GM21447 (cell line): ENCODE measurements at regions not wholly inside any gene's neighbourhood (a gene's known extent, or its start where the extent isn't known, plus 50 kb on each side); places are given as distances from the start of the nearest gene placed in this dataset.
"Not testable (repeated sequence)": the region's sequence is repeated elsewhere in the genome, so short reads cannot be mapped to it uniquely, and the experiment has no call there.

ENCODE experiments used
- ATAC-seq: cut with Tn5 transposase; IDR thresholded peaks from one replicate; pipeline ENCODE4 v1.9.1; 2021; ENCODE audit not compliant: unreplicated experiment

DNA sequence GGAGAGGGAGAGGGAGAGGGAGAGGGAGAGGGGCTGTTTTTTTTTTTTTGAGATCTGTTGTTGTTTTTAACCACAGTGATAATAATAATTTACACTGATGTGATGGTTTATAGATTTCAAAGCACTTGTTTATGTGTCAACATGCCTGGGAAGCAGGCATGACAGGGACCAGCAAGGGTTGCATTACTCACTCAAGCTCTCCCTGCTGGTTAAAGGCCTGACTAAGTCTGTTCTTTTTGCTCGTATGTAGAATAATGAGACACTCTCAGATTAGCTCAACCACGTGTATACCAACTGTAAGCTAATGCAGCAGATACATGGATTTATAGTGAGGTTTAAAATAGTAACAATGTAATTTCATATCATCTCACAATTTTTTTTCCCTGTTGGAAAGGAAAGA lies 134.6 kb upstream of the BOD1L1 start:
- ATAC-seq = no peak

DNA sequence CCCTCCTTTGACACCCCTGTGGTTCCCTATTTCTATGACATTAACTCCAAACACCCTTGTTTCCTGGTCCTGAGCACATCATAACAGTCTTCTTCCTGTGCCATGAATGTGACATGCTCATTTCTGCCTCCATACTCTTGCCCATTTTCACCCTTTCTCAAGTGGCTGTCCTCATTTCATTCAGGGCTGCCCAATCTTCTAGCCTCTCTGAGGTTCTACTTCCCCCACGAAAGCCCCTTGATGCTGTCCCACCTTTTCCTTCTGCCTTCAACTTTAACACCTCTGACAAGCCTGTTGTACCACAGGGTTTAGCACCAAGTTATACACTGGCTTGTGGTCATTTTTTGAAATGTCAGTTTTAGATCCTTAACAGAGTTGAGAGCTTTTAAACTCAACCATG lies 136.2 kb upstream of the BOD1L1 start:
- no peak for ATAC-seq

DNA sequence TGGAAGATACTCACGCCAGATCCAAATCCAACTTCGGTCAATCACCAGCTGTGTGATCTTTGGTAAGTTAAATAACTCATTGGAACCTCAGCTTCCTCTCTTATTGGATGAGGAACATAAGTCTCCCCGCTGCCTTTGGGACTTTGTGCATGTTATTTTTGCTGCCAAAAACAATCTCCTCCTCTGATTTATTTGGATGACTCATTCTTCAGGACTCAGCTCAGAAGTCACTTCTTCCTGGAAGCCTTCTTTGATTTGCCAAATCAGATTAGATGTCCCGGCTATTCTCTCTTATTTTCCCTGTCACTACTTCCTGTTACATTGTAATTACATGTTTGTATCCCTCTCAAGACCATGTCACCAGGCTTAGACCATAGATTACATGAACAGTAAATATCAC lies 138.0 kb upstream of the BOD1L1 start:
- no peak for ATAC-seq

DNA sequence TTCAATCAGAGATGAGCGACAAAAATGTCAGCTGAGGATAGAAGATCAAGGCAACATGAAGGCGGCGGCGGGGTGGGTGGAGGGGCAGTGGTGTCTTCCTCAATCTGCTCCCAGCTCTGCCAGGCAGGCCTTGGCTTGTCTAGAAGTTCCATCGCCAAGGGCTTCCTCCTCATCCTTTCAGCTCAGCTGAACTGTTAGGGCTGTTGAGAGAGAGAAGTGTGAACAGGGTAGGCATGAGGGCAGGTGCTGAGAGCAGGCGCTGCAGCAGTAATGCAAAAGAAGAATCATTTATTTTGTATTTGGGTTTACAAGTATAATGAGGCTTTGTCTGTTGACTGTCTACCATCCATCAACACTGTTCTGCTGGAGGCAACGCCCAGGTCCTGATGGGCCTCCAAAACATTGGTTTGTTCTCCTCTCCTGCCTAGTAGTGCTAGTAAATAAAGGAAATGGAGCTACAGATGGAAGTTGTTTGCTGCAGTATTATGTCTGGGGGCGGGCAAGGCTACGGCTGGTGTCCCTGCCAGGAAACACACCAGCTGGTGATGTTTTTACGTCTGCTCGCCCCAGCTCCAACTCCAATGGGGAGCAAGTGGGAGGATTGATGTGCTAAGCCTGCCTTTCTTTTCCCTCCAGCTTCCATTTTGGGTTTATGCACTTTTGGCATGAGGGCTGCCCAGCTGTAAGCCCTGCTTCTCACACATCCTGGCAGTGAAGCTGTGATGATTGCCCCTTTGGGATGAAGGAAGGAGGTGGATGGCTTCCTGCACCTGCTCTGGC lies 139.4 kb upstream of the BOD1L1 start:
- ATAC-seq = no peak

DNA sequence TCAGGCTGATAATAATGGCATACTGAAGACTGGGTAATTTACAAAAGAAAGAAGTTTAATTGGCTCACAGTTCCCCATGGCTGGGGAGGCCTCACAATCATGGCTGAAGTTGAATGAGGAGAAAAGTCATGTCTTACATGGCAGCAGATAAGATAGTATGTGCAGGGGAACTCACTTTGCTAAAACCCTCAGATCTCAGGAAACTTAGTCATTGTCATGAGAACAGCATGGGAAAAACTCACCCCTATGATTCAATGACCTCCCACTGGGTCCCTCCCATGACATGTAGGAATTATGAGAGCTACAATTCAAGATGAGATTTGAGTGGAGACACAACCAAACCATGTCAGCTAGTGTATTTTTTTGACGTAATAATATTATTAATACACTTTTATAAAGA lies 149.8 kb upstream of the BOD1L1 start:
- ATAC-seq = no peak

DNA sequence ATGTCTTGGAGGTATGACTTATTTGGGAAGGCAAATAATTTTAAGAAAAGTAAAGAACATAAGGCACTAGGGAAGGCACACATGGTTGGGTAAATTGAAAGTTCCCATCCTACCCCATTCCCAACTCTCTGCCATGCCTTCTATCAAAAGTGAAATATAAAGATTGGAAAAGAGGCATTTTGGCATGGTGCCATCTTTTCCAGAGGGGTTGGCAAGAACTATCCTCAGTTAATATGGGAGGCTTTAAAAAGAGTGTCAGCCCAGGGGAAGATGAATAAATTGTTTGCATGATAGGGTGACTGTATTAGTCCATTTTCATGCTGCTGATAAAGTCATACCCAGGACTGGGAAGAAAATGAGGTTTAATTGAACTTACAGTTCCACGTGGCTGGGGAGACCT lies 150.8 kb upstream of the BOD1L1 start:
- no peak for ATAC-seq

DNA sequence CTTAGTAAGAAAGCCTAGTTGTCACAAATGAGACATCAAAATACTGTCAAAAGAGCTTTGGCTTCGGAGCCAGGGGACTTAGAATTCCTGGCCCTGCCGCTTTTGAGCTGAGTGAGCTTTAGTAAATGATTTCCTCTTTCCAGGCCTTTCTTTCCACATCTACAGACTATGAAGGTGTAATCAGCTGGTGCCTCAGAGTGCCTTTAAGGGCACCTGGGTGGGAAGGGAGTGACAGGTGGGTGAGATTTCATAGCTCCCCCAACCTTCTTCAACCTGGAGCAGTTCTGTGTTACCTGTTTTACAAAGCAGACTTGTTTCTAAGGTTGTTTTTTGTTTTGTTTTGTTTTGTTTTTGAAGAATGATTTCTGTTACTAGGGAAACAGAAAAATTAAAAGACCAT lies 154.7 kb upstream of the BOD1L1 start:
- ATAC-seq = no peak

DNA sequence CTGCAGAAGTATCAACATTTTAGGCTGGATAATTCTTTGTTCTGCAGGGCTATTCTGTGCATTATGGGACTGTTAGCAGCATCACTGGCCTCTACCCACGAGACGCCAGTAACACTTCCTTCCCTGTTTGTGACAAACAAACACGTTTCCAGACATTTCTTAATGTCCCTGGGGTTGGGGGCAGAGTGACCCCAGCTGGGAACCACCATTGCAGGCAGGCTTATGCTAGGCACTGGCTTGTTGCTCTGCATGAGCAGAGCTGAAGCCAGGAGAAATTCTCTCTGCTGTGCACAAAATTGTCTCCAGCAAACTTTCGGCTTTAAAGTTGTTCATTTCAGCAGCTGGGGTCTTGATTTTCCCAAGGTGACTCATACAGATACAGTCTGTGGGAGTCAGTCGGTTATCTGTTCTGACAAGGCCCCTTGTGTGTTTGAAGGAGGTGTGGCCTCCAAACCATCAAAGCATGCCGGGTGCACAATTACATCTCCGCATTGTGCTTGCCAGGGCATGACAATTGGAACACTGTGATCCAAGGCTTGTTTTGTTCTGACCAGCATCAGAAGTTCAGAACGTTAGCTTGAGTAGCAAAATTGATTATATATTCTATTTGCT lies 156.4 kb upstream of the BOD1L1 start:
- no peak for ATAC-seq

DNA sequence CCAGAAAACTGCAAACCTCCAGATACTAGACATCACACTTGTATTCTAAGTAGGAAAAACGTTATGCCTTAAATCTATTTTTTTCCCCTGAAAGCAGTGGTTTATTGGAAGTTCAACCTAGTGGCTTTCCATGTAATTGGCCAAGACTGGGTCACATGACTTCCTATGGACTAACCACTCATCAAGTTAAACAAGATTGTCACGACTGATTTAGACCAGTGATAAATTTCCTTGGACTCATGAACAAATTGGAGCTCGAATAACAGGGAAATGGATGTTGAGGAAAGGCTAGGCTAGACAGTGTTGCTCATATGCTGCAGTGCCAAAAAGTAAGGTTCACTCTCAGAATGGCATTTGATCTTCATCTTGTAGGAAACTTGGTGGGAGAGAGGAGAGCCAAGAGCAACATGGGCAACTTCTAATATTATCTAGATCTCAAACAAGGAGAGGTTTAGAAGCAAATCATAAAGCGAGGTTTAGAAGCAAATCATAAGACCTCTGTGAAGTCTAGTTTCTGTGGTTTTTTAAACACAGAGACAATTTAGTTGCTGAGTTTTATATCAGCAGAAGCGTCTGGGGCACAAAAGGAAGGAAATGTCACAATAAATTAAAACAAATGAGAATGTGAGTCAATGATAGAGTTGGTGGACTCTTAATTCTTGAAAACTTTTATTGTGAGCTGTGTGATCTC lies 165.6 kb upstream of the BOD1L1 start:
- no peak for ATAC-seq

DNA sequence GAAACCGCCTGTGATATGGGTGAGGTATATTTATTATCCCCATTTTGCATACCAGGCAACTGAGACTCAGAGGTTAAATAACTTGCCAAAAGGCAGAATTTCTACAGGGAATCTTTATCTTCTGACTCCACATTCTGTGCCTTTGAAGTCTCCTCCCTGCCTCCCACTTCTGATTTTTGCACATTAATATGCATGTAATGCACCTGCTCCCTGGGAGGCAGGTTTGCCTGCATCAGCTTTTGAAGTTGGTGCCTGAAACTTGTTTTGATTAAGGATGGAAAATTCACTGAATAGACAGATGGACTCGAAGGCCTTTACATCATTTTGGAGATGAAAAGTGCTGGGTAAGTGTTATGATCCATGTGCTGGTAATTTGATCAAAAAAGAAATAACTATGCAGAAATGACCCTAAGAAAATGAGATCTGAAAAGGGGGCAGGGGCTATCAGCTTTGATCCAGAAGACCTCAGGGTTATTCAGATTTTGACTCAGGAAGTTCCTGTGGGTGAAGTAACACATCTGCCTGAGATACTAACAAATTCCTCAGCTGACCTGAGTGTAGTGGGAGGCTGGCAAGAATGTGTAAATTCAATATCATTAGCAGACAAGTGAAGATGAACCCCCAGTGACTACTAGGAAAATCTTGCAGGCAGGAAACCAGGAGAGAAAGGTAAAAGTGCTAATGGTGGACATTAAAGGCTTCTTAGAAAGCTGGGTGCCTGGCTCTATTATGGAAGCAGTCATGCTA lies 167.5 kb upstream of the BOD1L1 start:
- no peak for ATAC-seq

DNA sequence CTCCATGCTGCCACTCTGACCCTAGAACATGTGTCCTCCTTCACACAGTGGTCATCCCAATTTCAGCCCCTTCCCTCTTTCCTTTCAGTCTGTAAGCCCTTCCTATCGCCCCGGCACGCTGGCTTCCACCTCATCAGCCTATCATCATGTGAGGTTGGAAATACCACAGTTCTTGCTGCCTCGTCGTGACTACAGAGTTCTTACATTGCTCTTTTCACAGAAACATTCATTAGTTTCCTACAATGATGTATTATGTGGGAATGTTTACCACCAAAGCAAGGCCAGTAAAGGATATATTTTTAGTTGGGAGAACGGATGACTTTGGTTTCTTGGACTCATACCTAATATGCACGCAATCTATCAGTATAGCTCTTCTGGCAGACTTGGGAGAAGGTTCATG lies 169.5 kb upstream of the BOD1L1 start:
- ATAC-seq = no peak

DNA sequence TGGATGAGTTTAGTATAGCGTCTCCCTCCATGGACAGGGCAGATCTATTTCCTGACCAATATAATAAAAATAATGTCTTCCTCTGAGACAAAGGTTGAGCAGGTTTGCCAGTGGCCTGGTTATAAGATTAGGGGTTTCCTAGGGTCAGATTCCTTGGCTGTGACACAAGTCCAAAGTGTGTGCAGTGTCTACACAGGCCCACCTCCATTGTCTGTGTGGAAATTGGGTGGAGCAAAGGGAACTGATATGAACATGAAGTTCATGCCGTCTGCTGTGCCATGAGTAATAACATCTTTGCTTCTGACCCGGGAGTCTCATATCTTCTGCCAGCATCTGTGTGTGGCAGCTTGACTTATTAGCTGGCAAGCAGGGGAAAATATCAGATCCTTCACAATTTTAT lies 187.7 kb upstream of the BOD1L1 start:
- no peak for ATAC-seq

DNA sequence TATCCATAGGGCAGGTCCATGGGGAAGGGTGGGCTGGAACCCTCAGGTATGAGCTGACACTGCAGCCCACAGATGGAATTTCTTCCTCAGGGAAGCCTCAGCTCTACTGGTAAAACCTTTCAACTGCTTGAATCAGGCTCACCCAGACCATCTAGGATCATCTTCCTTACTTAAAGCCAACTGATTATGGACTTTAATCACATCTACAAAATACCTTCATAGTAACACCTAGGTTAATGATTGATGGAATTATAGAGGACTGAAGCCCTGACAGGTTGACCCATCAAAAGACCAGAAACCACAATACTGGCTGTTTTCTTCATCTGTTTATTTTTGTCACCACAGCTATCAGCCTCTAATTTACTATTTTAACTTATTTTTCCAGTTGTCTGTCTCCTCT lies 188.9 kb upstream of the BOD1L1 start:
- ATAC-seq = no peak

DNA sequence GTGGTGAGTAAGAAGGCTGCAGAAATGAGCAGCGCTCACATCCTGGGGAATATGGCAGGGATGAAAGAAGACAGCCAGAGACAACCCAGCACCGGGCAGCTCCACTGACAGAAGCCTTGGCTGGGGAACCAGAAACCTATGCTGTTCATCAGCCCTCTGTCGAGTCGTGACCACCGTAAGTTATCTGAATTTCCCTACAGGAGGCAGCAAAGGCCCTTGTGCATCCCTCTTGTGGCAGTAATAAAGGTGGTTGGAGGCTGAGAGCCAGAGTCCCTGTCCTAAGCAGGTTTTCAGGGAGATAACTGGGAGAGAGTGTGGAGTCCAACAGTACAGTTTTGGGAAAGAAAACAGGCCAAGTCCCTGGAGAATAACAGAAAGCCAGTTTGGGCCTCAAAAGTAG lies 194.0 kb upstream of the BOD1L1 start:
- ATAC-seq = no peak

DNA sequence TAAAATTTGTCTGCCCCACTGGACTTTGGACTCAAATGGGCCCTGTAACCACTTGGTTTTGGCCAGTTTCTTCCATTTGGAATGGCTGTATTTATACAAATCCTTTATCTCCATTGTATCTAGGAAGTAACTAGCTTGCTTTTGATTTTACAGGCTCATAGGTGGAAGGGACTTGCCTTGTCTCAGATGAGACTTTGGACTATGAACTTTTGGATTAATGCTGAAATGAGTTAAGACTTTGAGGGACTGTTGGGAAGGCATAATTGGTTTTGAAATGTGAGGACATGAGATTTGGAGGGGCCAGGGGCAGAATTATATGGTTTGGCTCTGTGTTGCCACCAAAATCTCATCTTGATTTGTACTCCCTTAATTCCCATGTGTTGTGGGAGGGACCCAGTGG lies 198.3 kb upstream of the BOD1L1 start:
- ATAC-seq = not testable (repeated sequence)

DNA sequence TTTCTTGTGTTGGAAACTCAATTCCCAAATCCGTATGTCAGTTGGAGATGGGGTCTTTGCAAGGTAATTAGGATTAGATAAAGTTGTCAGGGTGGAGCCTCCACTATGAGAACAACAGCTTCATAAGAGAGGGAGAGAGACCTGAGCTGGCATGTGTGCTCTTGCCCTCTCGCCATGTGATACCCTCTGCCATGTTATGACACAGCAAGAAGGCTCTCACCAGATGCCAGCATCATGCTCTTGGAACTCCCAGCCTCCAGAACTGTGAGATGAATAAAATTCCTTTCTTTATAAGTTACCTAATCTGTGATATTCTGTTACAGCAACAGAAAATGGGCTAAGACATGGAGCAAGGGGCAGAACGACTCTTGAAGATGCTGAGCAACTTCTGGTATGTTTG lies 201.9 kb upstream of the BOD1L1 start:
- no peak for ATAC-seq

DNA sequence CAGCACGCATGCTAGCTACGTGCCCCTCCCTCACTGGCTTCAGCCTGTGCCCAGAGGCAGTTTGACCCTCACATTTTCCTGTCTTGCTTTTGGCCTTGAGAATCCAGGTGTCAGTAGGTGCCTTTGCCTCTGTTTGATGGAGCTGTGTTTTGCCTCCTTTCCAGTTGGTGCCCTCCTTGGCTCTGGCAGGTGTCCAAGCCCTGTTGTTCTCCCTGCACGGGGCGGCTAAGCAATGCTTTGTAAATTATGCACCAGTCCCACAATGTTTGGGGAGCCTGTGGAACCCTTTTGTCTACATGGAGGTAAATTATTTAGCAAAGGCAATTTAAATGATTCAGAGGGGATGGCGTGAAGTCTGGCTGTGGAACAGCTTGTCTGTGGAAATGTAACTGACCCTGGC lies 202.9 kb upstream of the BOD1L1 start:
- ATAC-seq = no peak

DNA sequence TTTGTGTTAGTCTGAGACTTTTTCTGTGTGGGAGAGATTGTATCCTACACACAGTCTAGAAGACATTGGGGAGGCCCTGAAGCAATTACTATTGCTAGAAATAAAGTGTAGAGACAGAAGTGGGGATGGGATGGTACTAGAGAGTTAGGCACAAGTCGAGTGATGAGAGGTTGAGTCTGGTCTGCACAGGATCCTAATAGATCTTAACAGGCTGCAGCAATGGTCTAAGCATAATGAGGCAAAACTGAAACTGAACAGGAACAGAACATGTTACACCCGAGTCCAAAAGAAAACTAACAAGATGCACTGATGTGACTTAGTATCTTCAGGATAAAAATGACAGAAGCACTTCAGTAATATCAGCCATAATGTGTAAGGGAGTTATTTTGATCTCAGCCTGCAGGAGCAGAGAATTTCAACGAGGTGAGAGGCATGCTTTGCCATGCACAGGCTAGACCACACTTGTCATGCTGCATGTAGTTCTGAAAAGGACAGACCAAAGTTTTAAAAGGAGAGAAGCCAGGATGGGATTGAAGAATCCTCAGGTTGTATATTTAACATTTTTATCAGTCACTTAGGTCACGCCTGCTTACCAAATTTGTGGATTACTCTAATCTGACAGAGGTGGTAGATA lies 205.8 kb upstream of the BOD1L1 start:
- ATAC-seq = no peak

DNA sequence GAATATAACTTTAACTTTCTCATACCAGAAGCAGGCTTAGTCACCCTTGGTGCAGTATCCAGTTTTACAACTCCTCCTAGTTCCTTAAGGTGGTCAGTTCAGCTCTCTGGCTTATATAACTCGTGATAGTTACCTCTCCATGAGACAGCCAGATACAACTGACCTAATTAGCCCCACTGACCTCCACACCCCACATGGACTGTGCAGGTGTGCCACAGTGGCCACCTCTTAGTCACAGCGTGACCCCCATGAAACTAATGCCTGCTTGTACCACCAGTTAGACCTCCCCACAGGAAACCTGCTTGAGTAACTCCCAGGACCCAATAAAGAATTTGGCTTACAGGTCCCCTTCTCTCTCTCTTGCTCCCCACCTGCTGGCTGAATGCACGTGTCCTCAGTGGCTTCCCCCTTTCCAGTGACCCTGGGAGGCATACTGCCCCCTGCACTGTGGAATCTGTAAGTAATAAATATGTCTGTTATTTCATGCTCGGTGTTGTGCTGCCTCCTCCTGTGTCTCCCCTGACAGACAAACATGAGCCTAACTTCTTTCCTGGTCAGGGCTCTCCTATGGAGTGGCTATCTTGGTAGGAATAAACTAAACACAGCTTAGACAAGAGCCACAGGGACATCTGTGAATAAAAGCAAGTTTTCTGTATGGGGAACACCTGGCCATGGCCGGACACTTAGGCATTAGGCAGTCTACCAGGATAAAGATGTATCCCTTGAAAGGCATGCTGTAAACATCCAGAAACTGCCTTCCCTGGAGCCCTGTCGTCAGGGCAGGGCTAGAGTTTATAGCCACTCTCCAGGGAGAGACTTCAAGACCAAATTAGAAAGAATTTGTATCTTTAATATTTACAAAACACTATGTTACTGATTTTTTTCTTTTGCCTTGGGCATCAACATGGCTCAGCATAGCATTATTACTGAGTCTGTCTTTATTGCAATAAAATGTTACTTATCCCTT lies 209.7 kb upstream of the BOD1L1 start:
- no peak for ATAC-seq
